ENCODE measurements at regions not wholly inside any gene's neighbourhood (a gene's known extent, or its start where the extent isn't known, plus 50 kb on each side); places are given as distances from the start of the nearest gene placed in this dataset.

DNA sequence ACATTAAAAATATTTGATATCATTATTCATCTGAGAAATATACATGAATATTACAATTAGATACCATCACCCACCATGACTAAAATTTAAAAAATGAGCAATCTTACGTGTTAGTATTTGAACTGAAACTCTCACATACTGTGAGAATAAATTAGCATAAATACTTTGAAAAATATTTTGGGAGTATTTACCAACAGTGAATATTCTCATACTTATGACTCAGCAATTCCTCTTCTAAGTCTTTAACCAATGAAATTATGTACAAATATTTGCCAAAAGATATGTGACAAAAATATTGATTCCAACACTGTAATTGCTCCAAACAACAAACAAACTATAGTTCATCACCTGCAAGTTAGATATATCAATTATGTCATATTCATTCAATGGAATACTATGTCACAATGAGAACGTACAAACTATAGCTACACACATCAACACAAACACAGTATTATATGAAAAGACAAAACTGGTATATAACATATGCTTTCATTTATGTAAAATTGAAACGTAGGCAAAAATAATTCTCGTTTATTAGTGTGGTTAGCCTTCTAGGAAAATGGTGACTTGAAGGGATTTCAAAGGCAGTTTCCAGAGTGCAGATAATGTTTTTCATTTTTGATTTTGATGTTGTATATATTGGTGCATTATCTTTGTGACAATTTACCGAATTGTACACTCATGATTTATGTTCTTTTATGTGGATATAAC is 742.2 kb downstream of the SLC16A7 start:
- TF ChIP-seq, protein P1, sequence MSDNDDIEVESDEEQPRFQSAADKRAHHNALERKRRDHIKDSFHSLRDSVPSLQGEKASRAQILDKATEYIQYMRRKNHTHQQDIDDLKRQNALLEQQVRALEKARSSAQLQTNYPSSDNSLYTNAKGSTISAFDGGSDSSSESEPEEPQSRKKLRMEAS (IDR thresholded peaks at IDR 0.05), result no peak
- TF ChIP-seq, protein P2, sequence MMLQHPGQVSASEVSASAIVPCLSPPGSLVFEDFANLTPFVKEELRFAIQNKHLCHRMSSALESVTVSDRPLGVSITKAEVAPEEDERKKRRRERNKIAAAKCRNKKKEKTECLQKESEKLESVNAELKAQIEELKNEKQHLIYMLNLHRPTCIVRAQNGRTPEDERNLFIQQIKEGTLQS (IDR thresholded peaks at IDR 0.05), result no peak
- TF ChIP-seq, protein P3, sequence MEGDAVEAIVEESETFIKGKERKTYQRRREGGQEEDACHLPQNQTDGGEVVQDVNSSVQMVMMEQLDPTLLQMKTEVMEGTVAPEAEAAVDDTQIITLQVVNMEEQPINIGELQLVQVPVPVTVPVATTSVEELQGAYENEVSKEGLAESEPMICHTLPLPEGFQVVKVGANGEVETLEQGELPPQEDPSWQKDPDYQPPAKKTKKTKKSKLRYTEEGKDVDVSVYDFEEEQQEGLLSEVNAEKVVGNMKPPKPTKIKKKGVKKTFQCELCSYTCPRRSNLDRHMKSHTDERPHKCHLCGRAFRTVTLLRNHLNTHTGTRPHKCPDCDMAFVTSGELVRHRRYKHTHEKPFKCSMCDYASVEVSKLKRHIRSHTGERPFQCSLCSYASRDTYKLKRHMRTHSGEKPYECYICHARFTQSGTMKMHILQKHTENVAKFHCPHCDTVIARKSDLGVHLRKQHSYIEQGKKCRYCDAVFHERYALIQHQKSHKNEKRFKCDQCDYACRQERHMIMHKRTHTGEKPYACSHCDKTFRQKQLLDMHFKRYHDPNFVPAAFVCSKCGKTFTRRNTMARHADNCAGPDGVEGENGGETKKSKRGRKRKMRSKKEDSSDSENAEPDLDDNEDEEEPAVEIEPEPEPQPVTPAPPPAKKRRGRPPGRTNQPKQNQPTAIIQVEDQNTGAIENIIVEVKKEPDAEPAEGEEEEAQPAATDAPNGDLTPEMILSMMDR (IDR thresholded peaks at IDR 0.05; ENCODE audit: low read depth, low read length, missing input control), result no peak
- TF ChIP-seq FOXA2 (IDR thresholded peaks at IDR 0.05) (no peak), TAF1 (conservative IDR thresholded peaks at IDR 0.05) (no peak), RAD21 (IDR thresholded peaks at IDR 0.05) (no peak), SP1 (IDR thresholded peaks at IDR 0.05) (no peak)
- TF ChIP-seq, protein P4, sequence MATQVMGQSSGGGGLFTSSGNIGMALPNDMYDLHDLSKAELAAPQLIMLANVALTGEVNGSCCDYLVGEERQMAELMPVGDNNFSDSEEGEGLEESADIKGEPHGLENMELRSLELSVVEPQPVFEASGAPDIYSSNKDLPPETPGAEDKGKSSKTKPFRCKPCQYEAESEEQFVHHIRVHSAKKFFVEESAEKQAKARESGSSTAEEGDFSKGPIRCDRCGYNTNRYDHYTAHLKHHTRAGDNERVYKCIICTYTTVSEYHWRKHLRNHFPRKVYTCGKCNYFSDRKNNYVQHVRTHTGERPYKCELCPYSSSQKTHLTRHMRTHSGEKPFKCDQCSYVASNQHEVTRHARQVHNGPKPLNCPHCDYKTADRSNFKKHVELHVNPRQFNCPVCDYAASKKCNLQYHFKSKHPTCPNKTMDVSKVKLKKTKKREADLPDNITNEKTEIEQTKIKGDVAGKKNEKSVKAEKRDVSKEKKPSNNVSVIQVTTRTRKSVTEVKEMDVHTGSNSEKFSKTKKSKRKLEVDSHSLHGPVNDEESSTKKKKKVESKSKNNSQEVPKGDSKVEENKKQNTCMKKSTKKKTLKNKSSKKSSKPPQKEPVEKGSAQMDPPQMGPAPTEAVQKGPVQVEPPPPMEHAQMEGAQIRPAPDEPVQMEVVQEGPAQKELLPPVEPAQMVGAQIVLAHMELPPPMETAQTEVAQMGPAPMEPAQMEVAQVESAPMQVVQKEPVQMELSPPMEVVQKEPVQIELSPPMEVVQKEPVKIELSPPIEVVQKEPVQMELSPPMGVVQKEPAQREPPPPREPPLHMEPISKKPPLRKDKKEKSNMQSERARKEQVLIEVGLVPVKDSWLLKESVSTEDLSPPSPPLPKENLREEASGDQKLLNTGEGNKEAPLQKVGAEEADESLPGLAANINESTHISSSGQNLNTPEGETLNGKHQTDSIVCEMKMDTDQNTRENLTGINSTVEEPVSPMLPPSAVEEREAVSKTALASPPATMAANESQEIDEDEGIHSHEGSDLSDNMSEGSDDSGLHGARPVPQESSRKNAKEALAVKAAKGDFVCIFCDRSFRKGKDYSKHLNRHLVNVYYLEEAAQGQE (IDR thresholded peaks at IDR 0.05), result no peak
- TF ChIP-seq, protein P5, sequence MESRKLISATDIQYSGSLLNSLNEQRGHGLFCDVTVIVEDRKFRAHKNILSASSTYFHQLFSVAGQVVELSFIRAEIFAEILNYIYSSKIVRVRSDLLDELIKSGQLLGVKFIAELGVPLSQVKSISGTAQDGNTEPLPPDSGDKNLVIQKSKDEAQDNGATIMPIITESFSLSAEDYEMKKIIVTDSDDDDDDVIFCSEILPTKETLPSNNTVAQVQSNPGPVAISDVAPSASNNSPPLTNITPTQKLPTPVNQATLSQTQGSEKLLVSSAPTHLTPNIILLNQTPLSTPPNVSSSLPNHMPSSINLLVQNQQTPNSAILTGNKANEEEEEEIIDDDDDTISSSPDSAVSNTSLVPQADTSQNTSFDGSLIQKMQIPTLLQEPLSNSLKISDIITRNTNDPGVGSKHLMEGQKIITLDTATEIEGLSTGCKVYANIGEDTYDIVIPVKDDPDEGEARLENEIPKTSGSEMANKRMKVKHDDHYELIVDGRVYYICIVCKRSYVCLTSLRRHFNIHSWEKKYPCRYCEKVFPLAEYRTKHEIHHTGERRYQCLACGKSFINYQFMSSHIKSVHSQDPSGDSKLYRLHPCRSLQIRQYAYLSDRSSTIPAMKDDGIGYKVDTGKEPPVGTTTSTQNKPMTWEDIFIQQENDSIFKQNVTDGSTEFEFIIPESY (IDR thresholded peaks at IDR 0.05), result no peak
